22Rv1 (cell line): ENCODE measurements at regions not wholly inside any gene's neighbourhood (a gene's known extent, or its start where the extent isn't known, plus 50 kb on each side); places are given as distances from the start of the nearest gene placed in this dataset.

ENCODE experiments used
- ZFX ChIP-seq: fragments of 450-650 bp; IDR thresholded peaks from 2 replicates; pipeline ENCODE4 v1.6.1; 2017; ENCODE audit warnings: antibody characterized with exemption, borderline replicate concordance
- TF ChIP-seq, protein P1 (sequence below): fragments of 450-650 bp; IDR thresholded peaks from 2 replicates; pipeline ENCODE4 v1.5.1; 2017; ENCODE audit warnings: mild to moderate bottlenecking

DNA sequence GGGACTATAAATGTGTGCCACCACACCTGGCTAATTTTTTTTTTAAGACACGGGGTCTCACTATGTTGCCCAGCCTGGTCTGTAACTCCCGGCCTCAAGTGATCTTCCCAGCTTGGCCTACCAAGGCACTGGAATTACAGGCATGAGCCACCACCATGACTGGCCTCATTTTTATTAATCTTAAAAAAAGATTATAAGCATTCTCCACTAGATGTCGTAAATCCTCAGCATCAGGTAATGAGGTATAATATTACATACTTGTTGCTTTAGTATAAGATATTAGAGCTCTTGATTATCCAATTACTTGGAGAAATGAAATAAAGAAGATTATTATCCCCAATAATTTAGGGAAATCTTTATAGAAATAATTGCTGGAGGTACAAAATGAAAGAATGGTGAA, 78.2 kb upstream of the HTR1A start:
- TF ChIP-seq, protein P1, sequence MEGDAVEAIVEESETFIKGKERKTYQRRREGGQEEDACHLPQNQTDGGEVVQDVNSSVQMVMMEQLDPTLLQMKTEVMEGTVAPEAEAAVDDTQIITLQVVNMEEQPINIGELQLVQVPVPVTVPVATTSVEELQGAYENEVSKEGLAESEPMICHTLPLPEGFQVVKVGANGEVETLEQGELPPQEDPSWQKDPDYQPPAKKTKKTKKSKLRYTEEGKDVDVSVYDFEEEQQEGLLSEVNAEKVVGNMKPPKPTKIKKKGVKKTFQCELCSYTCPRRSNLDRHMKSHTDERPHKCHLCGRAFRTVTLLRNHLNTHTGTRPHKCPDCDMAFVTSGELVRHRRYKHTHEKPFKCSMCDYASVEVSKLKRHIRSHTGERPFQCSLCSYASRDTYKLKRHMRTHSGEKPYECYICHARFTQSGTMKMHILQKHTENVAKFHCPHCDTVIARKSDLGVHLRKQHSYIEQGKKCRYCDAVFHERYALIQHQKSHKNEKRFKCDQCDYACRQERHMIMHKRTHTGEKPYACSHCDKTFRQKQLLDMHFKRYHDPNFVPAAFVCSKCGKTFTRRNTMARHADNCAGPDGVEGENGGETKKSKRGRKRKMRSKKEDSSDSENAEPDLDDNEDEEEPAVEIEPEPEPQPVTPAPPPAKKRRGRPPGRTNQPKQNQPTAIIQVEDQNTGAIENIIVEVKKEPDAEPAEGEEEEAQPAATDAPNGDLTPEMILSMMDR: peak; percentile 32
- no peak for TF ChIP-seq ZFX
